ENCODE measurements at regions not wholly inside any gene's neighbourhood (a gene's known extent, or its start where the extent isn't known, plus 50 kb on each side); places are given as distances from the start of the nearest gene placed in this dataset.

DNA sequence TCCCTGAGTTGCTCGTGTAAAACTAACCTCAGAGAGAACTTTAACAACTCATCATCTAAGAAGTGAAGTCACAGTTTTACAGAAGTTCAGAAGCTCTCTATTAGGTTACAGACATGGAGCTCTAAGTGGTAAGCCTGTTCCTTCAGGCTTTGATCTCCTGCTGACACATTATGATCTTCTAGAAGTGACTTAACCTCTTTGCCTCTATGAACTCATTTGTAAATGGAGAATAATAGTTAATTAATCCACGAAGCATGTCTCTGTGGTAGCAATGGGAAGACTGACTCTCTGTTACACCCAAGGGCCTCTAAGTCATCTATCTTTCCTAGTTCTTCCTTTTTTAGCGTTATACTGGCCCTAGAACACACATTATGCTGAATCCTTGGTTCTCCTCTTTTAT lies 157.9 kb upstream of the NRIP1 start:
- Histone ChIP-seq H3K4me2 (ENCODE audit: low read length) (peak overlapping the region; percentile 42), H3K27me3 (ENCODE audit: low read length) (no peaks in the 10 kb centered on the region), H3K9me3 (ENCODE audit: low read length) (no peaks in the 10 kb centered on the region), H3K9me2 (replicated peaks; ENCODE audit: low read length) (no peaks in the 10 kb centered on the region), H4K20me1 (ENCODE audit: low read length) (no peaks in the 10 kb centered on the region), H3K79me2 (ENCODE audit: low read length) (no peaks in the 10 kb centered on the region), H3F3A (ENCODE audit: low read length, unreplicated experiment) (no peaks in the 10 kb centered on the region), H3K9ac (ENCODE audit: low read length) (peak overlapping the region; percentile 67), H3K27ac (ENCODE audit: low read length) (peak overlapping the region; percentile 93), H3K4me3 (ENCODE audit: low read length) (no peak overlapping the region), H3K4me1 (ENCODE audit: insufficient read depth, low read length) (peaks cover 42% of the 10 kb centered on the region), H2AFZ (ENCODE audit: low read length) (peak overlapping the region; percentile 10; the same call in 1 of the 2 replicates), H3K36me3 (ENCODE audit: low read depth, low read length) (no peaks in the 10 kb centered on the region)
- ChIA-PET POLR2A (ENCODE audit: unreplicated experiment) (no interaction called here), CTCF (interaction anchor here (0.6 kb wide), 1 partner anchor 330 kb away, joined by 4 read pairs; no protein-coding TSS in a partner anchor)
- ATAC-seq (no peak), DNase-seq (peak; percentile 42)
- no peak for TF ChIP-seq EZH2phosphoT487 (IDR thresholded peaks at IDR 0.05; ENCODE audit: borderline replicate concordance, low read length)
- TF ChIP-seq, protein P1, sequence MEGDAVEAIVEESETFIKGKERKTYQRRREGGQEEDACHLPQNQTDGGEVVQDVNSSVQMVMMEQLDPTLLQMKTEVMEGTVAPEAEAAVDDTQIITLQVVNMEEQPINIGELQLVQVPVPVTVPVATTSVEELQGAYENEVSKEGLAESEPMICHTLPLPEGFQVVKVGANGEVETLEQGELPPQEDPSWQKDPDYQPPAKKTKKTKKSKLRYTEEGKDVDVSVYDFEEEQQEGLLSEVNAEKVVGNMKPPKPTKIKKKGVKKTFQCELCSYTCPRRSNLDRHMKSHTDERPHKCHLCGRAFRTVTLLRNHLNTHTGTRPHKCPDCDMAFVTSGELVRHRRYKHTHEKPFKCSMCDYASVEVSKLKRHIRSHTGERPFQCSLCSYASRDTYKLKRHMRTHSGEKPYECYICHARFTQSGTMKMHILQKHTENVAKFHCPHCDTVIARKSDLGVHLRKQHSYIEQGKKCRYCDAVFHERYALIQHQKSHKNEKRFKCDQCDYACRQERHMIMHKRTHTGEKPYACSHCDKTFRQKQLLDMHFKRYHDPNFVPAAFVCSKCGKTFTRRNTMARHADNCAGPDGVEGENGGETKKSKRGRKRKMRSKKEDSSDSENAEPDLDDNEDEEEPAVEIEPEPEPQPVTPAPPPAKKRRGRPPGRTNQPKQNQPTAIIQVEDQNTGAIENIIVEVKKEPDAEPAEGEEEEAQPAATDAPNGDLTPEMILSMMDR (conservative IDR thresholded peaks at IDR 0.05; ENCODE audit: low read depth, low read length): no peak
- TF ChIP-seq EZH2 (IDR thresholded peaks at IDR 0.05; ENCODE audit: low read length, unreplicated experiment): no peak
- no TSS peak for BruUV-seq (replicated peaks)
- intact Hi-C loops (cut with micrococcal nuclease): no loop called here

DNA sequence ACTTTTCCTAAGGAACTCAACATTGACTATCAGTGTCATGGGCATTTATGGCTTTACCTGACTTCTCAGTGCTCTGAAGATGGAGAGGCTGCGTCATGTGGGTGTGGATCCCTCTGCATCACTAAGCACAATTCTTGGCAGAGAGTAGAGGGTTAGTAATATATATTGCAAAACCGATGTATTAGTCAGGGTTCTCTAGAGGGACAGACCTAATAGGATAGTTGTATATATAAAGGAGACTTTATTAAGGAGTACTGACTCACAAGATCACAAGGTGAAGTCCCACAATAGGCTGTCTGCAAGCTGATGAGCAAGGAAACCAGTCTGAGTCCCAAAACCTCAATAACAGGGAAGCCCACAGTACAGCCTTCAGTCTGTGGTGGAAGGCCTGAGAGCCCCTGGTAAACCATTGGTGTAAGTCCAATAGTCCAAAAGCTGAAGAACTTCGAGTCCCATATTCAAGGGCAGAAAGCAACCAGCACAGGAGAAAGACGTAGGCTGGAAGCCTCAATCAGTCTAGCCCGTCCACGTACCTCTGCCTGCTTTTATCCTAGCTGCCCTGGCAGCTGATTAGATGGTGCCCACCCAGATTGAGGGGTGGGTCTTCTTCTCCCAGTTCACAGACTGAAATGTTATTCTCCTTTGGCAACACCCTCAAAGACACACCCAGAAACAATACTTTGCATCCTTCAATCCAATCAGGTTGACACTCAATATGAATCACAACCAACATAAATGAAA lies 159.7 kb upstream of the NRIP1 start:
- H3K36me3 ChIP-seq (ENCODE audit: low read depth, low read length): no peaks in the 10 kb centered on the region
- no peaks in the 10 kb centered on the region for H3F3A ChIP-seq (ENCODE audit: low read length, unreplicated experiment)
- intact Hi-C loops (cut with micrococcal nuclease): loop anchor here (1.0 to 2.0 kb wide), 2 partner anchors 33 to 50 kb away; no protein-coding TSS in a partner anchor
- ChIA-PET CTCF (interaction anchor here (0.6 kb wide), 1 partner anchor 262 kb away, joined by 3 read pairs; no protein-coding TSS in a partner anchor), POLR2A (ENCODE audit: unreplicated experiment) (interaction anchor here (0.6 kb wide), 1 partner anchor 756 kb away, joined by 4 read pairs; no protein-coding TSS in a partner anchor)
- no peaks in the 10 kb centered on the region for H3K9me3 ChIP-seq (ENCODE audit: low read length)
- peak overlapping the region; percentile 52 for H3K4me2 ChIP-seq (ENCODE audit: low read length)
- no peaks in the 10 kb centered on the region for H3K27me3 ChIP-seq (ENCODE audit: low read length)
- no peaks in the 10 kb centered on the region for H4K20me1 ChIP-seq (ENCODE audit: low read length)
- BruUV-seq (replicated peaks): TSS peak; percentile 76
- H3K4me3 ChIP-seq (ENCODE audit: low read length): no peak overlapping the region
- ATAC-seq: peak; percentile 97
- H2AFZ ChIP-seq (ENCODE audit: low read length): no peak overlapping the region
- TF ChIP-seq, protein P1 (conservative IDR thresholded peaks at IDR 0.05; ENCODE audit: low read depth, low read length): no peak
- TF ChIP-seq EZH2phosphoT487 (IDR thresholded peaks at IDR 0.05; ENCODE audit: borderline replicate concordance, low read length): no peak
- TF ChIP-seq EZH2 (IDR thresholded peaks at IDR 0.05; ENCODE audit: low read length, unreplicated experiment): no peak
- peak; percentile 99 for DNase-seq
- H3K9me2 ChIP-seq (replicated peaks; ENCODE audit: low read length): no peaks in the 10 kb centered on the region
- H3K9ac ChIP-seq (ENCODE audit: low read length): peak overlapping the region; percentile 72
- no peaks in the 10 kb centered on the region for H3K79me2 ChIP-seq (ENCODE audit: low read length)
- peak overlapping the region; percentile 93 for H3K27ac ChIP-seq (ENCODE audit: low read length)
- H3K4me1 ChIP-seq (ENCODE audit: insufficient read depth, low read length): peaks cover 42% of the 10 kb centered on the region

DNA sequence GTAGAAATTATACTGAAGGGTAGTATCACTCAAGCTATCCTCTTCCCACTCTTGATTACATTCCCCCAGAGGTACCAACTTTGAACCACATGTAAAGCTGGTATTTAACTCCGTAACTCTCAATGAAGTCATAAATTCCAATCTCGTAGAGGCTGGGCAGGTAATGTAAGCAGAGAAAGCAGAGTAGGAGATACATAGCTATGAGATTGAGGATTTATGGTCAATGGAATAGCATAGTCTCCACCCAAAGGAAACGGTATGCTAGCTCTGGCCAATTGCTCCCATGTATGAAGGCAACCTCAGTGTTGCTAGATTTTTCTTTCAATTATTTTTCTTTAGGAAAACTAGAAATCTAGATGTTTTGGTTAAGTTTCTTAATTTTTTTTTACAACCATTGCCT lies 163.1 kb upstream of the NRIP1 start:
- Histone ChIP-seq H3F3A (ENCODE audit: low read length, unreplicated experiment) (no peaks in the 10 kb centered on the region), H3K9me2 (replicated peaks; ENCODE audit: low read length) (no peaks in the 10 kb centered on the region), H3K79me2 (ENCODE audit: low read length) (no peaks in the 10 kb centered on the region), H3K9me3 (ENCODE audit: low read length) (no peaks in the 10 kb centered on the region), H3K27ac (ENCODE audit: low read length) (no peak overlapping the region), H3K4me2 (ENCODE audit: low read length) (no peak overlapping the region), H3K36me3 (ENCODE audit: low read depth, low read length) (no peaks in the 10 kb centered on the region), H3K4me1 (ENCODE audit: insufficient read depth, low read length) (peaks cover 23% of the 10 kb centered on the region), H4K20me1 (ENCODE audit: low read length) (no peaks in the 10 kb centered on the region), H2AFZ (ENCODE audit: low read length) (no peak overlapping the region), H3K4me3 (ENCODE audit: low read length) (no peak overlapping the region), H3K9ac (ENCODE audit: low read length) (no peak overlapping the region), H3K27me3 (ENCODE audit: low read length) (no peaks in the 10 kb centered on the region)
- ChIA-PET POLR2A (ENCODE audit: unreplicated experiment) (no interaction called here), CTCF (no interaction called here)
- no TSS peak for BruUV-seq (replicated peaks)
- DNase-seq (no peak), ATAC-seq (no peak)
- intact Hi-C loops (cut with micrococcal nuclease): no loop called here
- no peak for TF ChIP-seq EZH2phosphoT487 (IDR thresholded peaks at IDR 0.05; ENCODE audit: borderline replicate concordance, low read length)
- TF ChIP-seq, protein P1 (conservative IDR thresholded peaks at IDR 0.05; ENCODE audit: low read depth, low read length): no peak
- no peak for TF ChIP-seq EZH2 (IDR thresholded peaks at IDR 0.05; ENCODE audit: low read length, unreplicated experiment)

All from PC-3 (cell line).